ENCODE measurements at regions not wholly inside any gene's neighbourhood (a gene's known extent, or its start where the extent isn't known, plus 50 kb on each side); places are given as distances from the start of the nearest gene placed in this dataset.

DNA sequence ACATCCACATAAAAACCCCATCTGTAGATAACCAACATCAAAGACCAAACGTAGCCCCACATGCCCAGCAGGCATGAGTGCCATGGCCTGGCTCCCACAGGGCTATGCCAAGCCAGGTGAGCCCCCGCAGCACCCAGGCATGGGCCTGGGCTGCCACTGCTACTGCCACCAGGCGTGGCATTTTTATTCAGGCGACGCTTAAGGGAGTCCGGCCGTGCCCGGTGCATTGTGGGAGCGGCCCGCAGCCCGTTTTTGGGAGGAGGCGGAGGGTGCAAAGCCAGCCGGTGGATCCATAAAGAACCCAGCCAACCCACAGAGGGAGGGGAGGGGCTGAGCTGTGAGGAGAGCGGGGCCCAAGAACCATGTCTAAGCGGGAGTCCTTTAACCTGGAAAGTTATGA is 83.6 kb downstream of the XIST start:
- TF ChIP-seq, protein P1, sequence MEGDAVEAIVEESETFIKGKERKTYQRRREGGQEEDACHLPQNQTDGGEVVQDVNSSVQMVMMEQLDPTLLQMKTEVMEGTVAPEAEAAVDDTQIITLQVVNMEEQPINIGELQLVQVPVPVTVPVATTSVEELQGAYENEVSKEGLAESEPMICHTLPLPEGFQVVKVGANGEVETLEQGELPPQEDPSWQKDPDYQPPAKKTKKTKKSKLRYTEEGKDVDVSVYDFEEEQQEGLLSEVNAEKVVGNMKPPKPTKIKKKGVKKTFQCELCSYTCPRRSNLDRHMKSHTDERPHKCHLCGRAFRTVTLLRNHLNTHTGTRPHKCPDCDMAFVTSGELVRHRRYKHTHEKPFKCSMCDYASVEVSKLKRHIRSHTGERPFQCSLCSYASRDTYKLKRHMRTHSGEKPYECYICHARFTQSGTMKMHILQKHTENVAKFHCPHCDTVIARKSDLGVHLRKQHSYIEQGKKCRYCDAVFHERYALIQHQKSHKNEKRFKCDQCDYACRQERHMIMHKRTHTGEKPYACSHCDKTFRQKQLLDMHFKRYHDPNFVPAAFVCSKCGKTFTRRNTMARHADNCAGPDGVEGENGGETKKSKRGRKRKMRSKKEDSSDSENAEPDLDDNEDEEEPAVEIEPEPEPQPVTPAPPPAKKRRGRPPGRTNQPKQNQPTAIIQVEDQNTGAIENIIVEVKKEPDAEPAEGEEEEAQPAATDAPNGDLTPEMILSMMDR (IDR thresholded peaks at IDR 0.05), result no peak
- no peak for TF ChIP-seq POLR2A (IDR thresholded peaks at IDR 0.05)
